ENCODE measurements at regions not wholly inside any gene's neighbourhood (a gene's known extent, or its start where the extent isn't known, plus 50 kb on each side); places are given as distances from the start of the nearest gene placed in this dataset.
"Not testable (repeated sequence)": the region's sequence is repeated elsewhere in the genome, so short reads cannot be mapped to it uniquely, and the experiment has no call there.

DNA sequence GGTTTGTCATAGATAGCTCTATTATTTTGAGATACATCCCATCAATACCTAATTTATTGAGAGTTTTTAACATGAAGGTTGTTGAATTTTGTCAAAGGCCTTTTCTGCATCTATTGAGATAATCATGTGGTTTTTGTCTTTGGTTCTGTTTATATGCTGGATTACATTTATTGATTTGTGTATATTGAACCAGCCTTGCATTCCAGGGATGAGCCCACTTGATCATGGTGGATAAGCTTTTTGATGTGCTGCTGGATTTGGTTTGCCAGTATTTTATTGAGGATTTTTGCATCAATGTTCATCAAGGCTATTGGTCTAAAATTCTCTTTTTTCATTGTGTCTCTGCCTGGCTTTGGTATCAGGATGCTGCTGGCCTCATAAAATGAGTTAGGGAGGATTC is 61.8 kb upstream of the PTPDC1 start:
- TF ChIP-seq POLR2A, TAF1, POLR2AphosphoS5, SPI1, POU2F2 (IDR thresholded peaks at IDR 0.05; ENCODE audit: low read depth, low read length): not testable (repeated sequence)
